Endothelial cell of hepatic sinusoid (primary cell): ENCODE measurements at regions not wholly inside any gene's neighbourhood (a gene's known extent, or its start where the extent isn't known, plus 50 kb on each side); places are given as distances from the start of the nearest gene placed in this dataset.

Experiments used
- in situ Hi-C: cut with HindIII; loops from 2 replicates; pipeline ENCODE4 v1.10.0; 2017; ENCODE audit warnings: low sequenced_read_pairs

DNA sequence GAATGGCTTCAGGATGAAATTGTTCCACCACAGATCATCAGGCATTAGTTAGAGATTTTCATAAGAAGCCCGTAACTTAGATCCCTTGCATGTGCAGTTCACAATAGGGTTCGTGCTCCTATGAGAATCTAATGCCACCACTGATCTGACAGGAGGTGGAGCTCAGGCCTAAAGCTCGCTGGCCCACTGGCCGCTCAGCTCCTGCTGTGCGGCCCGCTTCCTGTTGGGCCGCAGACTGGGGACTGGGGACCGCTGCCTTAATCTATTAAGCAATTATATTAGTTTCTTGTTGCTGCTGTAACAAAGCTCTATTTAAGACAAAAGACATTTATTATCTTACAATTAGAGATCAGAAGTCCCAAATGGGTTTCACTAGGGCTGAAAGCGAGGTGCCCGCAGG, 205.6 kb downstream of the LARP7 start:
- in situ Hi-C loops = no loop called here

DNA sequence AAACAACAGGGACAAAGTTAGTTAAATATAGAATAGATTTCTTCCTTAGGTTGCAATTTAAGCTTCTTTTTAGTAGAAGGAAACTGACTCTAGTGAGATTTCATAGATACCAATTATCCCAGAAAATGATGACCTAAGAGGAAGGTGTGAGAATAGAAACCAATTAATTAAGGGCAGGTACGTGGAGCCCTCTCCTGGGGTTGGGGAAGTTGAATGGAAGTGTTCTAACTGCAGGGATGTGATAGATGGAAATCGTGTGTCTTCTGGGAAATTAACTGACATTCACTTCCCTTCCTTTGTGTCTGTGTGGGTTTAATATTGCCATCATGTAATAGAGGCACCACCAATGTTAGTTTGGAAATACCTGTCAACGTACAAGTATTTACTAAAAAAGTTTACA, 204.1 kb upstream of the ANK2 start:
- in situ Hi-C loops = no loop called here

DNA sequence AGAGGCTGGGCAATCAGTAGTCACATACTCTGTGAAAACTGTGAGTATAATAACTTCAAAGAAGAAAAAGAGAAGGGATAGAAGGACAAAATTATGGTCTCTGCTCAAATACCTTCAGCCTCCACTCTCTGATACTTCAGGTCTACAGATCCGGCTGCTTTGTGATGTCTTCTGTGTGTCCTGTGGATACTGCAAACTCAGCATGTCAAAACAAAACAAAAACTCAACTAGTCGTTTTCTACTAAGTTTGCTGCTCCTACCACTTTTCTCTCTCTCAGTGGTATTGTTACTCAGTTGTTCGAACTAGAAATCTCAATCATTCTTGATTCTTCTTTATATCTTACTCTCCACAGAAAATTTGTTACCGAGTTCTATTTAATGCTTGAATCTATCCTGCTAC, 202.4 kb upstream of the ANK2 start:
- in situ Hi-C loops = no loop called here

DNA sequence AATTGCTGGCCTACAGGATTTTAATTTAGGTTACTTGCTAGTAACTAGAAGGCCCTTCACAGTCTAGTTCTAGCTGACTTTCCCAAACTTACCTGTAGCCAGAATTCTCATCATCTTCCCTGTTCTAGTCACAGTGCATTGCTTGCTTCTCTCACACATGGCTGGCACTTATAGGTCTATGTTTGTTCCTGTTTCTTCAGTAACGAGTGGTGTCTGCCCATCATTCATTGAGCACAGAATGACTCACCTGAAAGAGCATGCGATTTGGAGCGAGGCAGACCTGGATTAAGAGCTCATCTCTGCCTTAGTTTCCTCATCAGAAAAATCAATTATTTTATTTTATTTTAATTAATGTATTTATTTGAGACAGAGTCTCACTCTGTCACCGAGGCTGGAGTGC, 201.7 kb upstream of the ANK2 start:
- in situ Hi-C loops = no loop called here

DNA sequence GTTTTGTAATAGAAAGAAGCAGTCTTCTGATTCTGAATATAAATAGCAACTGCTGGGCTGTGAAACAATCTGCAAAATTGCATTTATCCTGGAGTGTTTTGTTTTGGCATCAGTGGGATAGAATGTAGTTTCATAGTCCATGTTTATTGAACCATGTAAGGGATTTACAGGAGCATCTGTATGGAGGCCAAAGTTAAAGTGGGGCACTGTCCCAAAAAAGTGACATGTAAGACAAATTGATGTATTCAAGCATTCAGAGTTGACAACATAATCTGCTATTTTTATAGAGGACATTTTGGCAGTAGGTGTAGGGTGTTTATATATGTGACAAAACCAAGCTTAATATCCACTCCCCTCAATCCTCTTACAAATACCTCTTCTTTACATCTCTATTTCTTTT, 200.5 kb upstream of the ANK2 start:
- in situ Hi-C loops = no loop called here

DNA sequence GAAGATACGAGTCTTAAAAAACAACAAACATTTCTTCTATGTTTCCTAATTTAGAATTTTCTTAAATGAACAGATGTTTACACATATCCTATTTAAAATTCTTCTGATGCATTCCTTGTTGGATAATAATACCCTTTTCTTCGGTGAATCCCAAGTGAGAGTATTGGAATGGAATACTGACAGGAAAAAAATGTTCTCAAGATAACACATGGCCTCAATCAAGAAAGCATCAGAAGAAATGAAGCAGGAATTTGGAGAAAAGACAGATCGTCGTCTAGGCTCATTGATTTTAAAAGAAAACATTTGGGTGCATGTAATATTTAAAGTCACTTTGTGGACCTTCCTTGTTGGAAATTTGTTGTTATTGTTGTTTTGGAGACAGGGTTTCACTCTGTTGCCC, 196.9 kb upstream of the ANK2 start:
- in situ Hi-C loops = no loop called here

DNA sequence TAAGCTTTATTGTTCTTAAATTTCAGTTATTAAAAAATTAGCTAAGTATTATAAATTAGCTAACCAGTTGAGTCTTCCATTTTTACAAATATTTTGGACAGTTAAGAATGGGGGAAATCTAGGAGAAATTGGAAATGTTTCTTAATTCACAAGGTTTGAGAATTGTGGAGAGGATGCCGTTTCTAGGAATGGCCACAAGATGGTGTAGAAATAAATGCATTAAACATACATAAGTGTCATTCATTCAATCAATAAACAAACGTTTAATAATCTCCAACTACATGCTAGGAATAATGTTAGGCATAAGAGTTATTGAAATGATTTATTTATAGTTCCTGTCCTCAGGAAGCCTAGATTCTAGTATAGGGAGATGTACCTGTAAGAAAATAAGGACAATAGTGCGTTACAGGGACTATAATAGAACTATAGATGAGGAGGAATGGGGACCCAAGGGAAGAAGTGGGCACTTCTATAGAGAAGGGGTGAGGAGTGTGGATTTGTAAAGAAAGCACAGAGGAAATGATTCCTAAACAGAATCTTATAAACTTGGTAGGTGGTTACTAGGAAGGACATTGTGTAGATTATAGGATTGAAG, 195.7 kb upstream of the ANK2 start:
- in situ Hi-C loops = no loop called here

DNA sequence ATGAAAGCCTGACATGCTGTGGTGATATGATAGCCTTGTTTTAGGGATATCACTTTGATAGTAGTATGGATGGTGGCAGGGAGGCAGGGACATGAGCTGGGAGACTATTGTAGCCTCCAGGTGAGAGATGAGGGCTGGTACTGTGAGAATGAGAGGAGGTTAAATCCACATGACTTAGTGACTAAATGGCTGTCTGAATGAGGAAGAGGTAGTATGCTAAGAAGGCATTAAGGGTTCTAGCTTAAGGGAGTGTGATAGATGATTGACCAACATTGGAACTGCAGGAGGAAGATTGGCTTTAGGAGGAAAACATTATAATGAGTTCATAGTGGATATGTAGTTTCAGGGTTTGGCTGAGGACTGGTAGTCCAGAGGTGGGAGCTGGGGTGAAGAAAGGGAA, 195.0 kb upstream of the ANK2 start:
- in situ Hi-C loops = no loop called here

DNA sequence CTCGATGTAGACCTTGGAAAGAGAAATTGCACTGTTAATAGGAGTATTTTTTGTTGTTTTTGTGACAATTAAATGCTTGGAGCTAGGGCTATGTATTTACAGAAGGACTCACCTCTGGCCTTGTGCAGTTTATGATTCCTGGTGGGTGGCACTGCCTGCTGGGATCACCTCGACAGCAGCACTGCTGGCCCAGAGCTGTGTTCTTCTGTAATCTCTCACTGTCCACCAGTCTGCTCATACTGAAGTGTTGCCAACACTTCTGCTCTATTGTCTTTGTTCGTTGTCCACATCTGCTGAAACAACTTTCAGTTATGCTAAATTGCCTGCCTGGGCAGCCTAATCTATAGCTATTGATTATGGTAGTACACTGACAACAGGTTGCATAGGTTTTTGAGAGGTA, 194.4 kb upstream of the ANK2 start:
- in situ Hi-C loops = no loop called here

DNA sequence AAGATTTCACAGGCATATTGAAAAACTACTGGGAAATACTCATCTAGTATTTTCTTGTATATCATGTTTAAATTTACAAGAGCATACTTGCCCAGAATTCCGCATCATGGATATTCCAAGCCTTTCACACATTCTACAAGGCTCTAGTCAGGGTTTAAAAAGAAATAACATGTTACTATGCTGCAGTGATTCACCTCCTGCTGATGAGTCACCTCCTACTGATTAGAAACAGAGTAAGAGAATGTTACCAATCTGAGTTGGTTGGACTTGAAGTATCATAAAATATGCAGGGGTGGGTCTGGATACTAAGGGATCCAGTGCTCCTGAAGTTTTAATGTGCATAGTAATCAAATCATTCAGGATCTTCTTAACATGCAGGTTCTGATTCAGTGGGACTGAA, 192.0 kb upstream of the ANK2 start:
- in situ Hi-C loops = no loop called here

DNA sequence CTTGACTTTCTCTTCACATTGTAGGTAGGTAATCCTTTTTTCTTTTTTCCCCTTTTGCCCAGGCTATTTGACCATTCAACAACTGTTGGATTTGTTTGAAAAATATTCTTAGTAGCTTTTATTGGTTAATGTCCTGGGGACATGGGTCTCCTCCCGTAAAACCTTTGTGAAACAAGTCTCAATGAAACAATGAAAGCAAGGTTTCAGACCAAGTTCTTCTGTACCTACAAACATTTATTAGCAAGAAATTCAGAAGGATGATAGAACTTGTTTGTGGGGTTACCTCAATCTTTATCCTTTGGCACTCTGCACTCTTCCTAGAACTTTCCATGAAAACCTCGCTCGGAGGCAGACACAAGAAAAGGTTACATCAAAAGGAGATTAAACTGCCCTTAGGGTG, 190.7 kb upstream of the ANK2 start:
- in situ Hi-C loops = no loop called here

DNA sequence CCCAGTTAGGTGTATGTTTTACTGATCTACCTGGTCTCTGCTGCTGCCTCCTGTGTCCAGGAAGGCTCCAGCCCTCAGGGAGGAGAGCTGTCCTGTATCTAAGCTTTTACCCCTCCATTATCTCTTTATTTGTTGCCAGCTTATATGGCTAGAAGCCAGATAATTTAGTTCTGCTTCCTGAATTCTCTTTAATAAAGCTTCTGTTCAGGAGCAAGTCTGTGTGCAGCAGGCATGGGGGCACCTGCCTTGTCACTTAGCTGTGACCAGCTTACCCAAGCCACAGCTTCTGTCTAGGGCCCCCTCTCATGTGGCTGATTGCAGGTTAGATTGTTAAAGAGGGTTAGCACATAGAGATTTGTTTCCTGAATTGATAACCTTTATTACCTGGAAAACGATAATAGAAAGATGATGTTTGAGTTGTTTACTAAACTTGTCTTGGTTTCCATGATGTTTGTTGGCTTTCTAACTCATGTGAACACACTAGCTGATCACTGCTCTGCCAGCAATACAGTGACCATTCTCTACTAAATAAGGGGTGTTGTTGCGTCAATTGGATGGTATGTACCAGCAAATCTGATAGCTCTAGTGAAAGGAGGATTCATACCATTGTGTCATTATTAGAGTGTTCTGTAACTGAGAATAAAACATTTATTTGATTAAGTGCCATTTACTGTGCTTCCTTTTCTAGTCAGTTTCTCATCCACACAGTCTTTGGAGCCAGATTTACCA, 189.8 kb upstream of the ANK2 start:
- in situ Hi-C loops = no loop called here

DNA sequence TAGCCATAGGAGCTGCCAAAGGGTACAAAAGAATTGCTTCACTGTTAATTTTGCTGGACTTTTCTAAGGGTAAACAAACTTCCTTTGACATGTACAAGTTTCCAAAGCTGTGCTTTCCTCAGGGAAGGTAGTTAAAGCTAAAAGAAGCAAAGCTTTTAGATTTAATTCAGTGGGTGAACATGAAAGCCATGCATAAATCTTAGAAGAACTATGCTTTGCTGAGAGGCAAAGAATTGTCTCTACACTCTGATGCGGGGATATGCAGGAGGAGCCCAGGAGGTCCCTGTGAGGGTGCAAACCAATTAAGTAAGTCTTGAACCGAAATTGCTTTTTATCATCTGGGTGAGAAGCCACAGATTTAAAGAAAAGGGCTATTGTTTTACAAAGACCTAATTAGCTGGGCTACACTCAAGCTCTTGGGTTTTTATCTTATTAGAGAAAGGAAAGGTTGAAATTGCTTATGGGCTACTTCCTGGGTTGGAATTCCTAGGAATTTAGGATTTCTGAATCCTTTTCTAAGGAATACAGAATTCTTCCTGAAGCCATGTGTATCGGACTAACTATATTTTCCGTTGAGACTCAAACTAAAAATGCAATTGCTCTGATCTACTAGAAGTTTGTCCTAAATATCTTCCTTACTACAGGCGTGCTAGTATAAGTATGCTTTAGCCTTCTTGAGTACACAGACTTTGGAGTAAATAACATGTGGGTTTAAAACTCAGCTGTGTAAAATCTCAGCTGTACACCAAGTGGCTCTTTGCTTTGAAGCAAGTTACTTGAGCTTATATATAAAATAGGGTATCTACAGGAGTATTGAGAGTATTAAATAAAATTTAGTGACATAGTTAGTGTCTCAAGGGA, 188.4 kb upstream of the ANK2 start:
- in situ Hi-C loops = no loop called here

DNA sequence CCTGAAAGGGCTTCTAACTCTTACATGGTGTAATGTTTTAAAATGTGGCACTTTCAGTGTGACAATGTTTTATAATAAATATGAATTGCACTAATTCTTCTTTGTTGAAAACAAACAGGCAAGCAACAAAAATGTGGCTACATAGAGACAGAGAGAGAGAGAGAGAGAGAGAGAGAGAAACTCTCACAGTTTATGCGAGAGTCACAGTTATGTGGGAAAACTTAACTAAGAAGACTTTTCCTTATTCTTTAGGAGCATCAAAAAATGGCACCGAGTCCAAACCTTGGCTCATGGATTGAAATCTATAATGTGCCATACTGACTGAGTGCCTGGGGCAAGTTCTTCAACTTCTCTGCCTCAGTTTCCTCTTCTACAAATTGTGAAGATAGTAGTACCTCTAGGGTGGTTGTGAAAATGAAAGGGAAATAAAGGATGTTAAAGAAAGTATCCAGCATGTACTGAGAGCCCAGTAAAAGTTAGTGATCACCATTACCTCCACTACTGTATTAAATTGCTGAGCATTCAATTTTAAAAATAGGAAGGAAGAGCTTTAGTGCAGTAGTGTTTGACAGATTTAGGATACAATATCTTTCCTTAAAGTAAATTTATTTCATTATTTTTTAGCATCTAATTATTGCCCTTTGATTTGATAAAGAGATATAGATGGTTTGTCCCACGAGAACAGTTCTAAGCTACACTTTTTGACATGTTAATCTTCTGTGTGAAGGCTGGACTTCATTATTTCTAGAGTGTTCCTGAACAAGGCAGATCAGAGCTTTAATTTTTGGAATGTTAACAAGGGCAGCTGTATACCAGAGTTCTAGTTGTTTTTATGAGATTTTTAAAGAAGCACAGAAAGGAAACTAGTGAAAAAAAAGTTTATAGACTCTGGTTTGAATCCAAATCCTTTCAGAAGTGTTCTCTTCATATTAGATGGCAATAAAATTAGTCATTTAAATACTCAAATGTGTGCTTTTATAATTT, 187.5 kb upstream of the ANK2 start:
- in situ Hi-C loops = no loop called here

DNA sequence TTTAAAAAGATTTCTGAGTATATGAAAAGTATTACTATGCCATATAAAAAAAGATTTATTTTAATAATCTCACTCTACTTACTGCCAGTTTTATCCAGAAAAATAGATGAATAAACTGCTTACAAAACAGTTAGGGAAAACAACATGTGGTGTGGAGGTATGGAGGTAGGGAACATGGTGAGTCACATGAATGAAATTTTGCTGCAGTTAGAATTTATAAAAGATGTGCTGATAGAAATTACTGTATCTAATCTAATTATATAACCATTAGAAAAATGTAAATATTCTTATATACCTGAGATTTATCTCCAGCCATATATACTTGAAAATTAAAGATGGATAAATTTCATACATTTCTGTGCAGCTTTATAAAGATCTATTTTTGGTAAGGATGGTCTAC, 184.0 kb upstream of the ANK2 start:
- in situ Hi-C loops = no loop called here

DNA sequence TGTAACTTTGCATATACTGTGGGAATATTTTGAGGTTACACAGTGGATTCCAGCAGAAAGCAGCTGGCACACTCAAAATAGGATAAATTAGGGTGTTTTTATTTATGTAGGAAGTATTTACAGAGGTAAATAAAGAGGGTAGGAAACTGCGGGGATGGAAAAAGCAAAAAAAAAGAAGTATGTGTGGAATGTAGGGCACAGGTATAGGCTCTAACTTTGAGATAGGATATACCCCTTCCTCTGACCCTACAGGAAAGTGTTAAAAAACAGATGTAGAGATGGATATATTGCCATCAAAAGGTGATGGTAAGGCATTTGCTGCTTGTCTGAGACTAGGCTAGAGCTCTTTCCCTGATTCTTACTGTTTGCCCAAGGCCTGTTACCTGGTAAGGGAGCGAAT, 173.1 kb upstream of the ANK2 start:
- in situ Hi-C loops = no loop called here

DNA sequence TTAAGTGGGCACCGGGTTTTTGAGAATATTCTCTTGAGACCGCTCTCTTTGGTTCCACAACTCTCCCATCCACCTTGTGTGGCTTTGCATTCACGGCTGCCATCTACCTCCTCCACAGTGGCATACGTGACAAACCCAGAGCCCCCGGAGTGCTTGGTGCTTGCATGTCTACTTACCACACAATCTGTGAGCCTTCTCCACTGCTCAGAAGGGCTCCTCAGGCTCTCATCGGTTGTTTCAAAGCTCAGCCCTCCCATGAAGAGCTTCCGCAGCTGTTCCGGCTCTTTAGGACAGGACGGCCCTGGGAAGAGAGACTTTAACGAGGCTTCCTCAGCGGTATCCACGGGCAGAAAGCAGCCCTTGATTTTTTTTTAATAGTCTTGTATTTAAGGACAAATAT, 167.6 kb upstream of the ANK2 start:
- in situ Hi-C loops = no loop called here

DNA sequence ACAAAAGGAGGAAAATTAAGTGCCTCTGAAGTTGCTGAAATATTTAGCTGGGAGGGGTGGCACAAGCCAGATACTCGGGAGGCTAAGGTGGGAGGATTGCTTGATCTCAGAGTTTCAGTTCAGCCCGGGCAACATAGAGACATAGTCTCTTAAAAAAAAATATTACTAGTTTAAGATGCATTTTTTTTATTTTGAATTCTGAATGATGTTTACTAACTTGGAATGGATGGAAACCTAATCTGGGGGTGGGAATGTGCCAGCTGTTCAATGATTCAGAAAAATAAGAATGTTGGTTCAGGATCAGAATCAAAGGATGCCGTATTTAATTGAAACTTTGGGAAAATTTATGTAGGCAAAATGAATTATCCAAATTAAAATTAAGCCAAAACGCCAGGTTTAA, 167.2 kb upstream of the ANK2 start:
- in situ Hi-C loops = no loop called here

DNA sequence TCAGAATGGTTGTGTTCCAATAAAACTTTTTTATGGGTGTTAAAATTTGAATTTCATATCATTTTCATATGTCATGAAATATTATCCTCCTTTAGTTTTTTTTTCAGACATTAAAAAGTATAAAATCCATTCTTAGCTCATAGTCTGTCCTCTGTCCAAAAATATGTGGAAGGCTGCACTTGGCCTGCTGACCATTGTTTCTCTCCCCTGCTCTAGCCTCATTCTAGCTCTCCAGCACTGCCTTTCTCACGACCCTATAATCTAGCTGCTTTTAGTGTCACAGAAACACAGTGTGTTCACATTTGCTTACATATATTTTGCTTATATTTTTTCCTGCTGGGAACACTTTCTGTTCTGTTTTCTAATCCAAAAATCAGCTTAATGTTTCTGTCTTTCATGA, 165.0 kb upstream of the ANK2 start:
- in situ Hi-C loops = no loop called here

DNA sequence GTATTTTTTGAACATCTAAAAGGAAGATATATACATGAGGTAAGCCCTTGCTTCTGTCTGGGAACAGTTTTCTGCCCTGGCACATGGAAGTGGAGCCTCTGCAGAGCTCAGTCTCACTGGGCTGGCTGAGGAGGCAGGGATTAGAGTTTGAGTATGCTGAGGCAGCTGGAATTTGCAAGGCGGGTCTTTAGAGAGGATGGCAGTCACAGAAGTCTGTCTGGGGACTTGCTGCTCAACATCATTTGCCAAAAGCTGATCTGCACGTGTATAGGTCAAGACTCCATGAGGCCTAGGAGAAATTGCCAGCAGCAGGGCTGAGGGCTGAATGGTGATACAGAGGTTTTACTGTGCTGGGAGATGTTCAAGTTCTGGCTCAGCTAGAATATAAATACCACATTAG, 163.6 kb upstream of the ANK2 start:
- in situ Hi-C loops = no loop called here

DNA sequence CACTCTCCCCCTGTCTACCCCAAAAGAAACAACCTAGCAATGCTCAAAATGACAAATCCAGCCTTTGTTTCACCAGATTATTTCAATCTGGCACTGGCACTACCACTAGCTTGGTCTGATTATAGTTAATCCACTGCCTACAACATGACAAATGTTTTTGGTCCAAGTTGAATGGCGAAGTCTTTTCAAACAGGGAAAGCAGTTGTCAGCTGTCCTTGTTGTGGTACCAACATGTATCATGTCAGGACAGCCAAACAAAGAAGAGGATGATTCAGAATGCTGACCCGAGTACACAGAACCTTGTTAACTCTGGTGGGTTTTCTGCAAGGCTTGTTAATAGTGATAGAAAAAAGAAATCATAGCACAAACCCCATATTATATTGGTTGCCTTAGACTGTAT, 160.8 kb upstream of the ANK2 start:
- in situ Hi-C loops = no loop called here
